Ascending aorta (tissue), 2 donors: ENCODE measurements at regions not wholly inside any gene's neighbourhood (a gene's known extent, or its start where the extent isn't known, plus 50 kb on each side); places are given as distances from the start of the nearest gene placed in this dataset.

Source experiments
- DNase-seq, 2 donors: peaks; one replicate each; pipeline ENCODE4 v3.0.0-alpha.2; 2019; ENCODE audit warnings: low spot score in 2 of 2
- H3K27ac ChIP-seq, 2 donors: fragments of 200-600 bp; sonication (generic); one replicate each; pipeline ENCODE4 v1.5.1; 2016 to 2017; ENCODE audit warnings: mild to moderate bottlenecking in 1 of 2
- H3K27me3 ChIP-seq: fragments of 200-600 bp; sonication (generic); one replicate; pipeline ENCODE4 v1.5.1; 2017
- H3K36me3 ChIP-seq, 2 donors: fragments of 200-600 bp; sonication (generic); one replicate each; pipeline ENCODE4 v1.5.1; 2016
- H3K4me1 ChIP-seq, 2 donors: fragments of 200-600 bp; sonication (generic); one replicate each; pipeline ENCODE4 v1.5.1; 2016 to 2017; ENCODE audit warnings: mild to moderate bottlenecking in 1 of 2
- H3K4me3 ChIP-seq, 2 donors: fragments of 200-600 bp; sonication (generic); one replicate each; pipeline ENCODE4 v1.5.1; 2016 to 2017; ENCODE audit warnings: mild to moderate bottlenecking in 1 of 2
- H3K9me3 ChIP-seq, 2 donors: fragments of 200-600 bp; sonication (generic); one replicate each; pipeline ENCODE4 v1.5.1; 2016
- CTCF ChIP-seq, 3 experiments: fragments of 200-600 bp in 2 of 3; fragments of 450-650 bp in 1 of 3; sonication (generic) in 2 of 3; IDR thresholded peaks; one replicate each; pipeline ENCODE4 v1.5.1; 2016 to 2019; ENCODE audit warnings: antibody characterized with exemption in 3 of 3, mild to moderate bottlenecking in 1 of 3, moderate library complexity in 1 of 3
- intact Hi-C: fragments of 100-400 bp; cut with DNase I; formaldehyde crosslinking; loops from one replicate; pipeline ENCODE4 v1.15.1; 2023

DNA sequence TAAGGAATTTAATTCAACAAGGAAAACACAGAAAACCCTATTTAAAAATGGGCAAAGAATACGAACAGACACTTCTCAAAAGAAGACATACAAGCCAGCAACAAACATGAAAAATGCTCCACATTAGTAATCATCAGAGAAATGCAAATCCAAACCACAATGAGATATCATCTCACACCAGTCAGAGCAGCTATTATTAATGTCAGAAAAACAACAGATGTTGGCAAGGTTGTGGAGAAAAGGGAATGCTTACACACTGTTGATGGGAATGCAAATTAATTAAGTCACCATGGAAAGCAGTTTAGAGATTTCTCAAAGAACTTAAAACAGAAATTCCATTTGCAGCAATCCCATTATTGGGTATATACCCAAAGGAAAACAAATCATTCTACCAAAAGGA is 55.2 kb downstream of the GCC1 start:
- TF ChIP-seq CTCF (IDR thresholded peaks at IDR 0.05): no peak
- Histone ChIP-seq H3K36me3 (no peaks in the 10 kb centered on the region), H3K4me1 (no peaks in the 10 kb centered on the region), H3K4me3 (no peak overlapping the region), H3K9me3 (no peaks in the 10 kb centered on the region), H3K27me3 (no peaks in the 10 kb centered on the region), H3K27ac (no peak overlapping the region)
- intact Hi-C loops: no loop called here
- no peak for DNase-seq

- Histone ChIP-seq H3K27me3 (no peaks in the 10 kb centered on the region), H3K4me1 (no peaks in the 10 kb centered on the region), H3K4me3 (no peak overlapping the region), H3K36me3 (no peaks in the 10 kb centered on the region), H3K9me3 (no peaks in the 10 kb centered on the region), H3K27ac (no peak overlapping the region)
- intact Hi-C loops: no loop called here
- no peak for DNase-seq
- TF ChIP-seq CTCF (IDR thresholded peaks at IDR 0.05): no peak
Measured at GRCh38 chr7:127527561-127527960, 57.8 kb downstream of the GCC1 start.

DNA sequence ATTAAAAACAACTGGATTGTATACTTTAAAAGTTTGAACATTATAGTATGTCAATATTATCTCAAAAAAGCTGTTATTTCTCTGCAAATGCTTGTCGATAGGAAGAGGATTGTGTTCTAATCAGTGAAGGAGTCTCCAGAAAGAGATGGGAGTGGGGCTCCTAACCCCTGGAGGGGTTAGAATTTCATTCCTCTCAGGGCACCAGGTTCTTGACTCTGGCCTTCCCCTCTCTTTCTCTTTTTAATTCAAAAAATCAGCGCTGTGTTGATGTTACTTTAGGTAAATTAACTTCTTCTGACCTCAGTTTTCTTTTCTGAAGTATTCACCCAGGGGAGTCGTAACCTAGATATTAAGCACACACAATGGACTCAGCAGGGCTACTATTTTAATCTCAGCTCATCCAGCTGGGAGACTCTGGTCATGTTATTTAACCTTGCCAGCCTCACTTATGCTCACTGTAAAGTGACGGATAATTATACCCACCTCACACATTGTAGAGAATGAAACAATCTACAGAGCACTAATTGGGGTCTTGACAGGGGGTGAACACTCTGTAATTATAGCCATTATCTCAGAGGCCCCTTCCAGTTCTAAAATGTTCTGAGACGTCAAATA is 59.4 kb downstream of the GCC1 start:
- Histone ChIP-seq H3K4me3 (no peak overlapping the region), H3K9me3 (no peaks in the 10 kb centered on the region), H3K4me1 (no peaks in the 10 kb centered on the region), H3K27me3 (no peaks in the 10 kb centered on the region), H3K27ac (no peak overlapping the region), H3K36me3 (no peaks in the 10 kb centered on the region)
- intact Hi-C loops: no loop called here
- no peak for TF ChIP-seq CTCF (IDR thresholded peaks at IDR 0.05)
- no peak for DNase-seq

- intact Hi-C loops: no loop called here
Measured at GRCh38 chr7:127516320-127516719, 69.1 kb downstream of the GCC1 start.

DNA sequence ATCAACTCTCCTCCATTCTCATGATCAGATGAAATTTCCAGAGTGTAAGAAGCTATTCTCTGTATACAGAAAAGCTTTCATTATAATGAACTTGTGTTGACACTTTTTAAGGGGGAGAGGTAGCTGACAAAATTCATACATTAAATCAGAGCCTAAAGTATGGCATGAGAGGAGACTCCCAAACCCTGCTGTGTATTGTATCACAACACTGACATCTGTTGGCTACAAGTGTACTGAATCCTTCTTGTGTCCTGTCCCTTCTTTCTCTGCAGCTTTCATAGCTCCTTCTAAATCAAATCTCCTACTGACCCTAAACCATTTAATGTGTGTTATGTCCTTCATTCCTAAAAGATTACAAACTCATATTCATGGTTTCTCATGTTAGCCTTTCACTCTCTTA is 70.9 kb downstream of the GCC1 start:
- no peaks in the 10 kb centered on the region for H3K36me3 ChIP-seq
- TF ChIP-seq CTCF (IDR thresholded peaks at IDR 0.05): no peak
- intact Hi-C loops: no loop called here

More at GRCh38 chr7:127516320-127516719, 69.1 kb downstream of the GCC1 start:
- Histone ChIP-seq H3K4me3 (no peak overlapping the region), H3K9me3 (no peaks in the 10 kb centered on the region), H3K36me3 (no peaks in the 10 kb centered on the region), H3K27me3 (no peaks in the 10 kb centered on the region), H3K4me1 (no peaks in the 10 kb centered on the region), H3K27ac (no peak overlapping the region)
- TF ChIP-seq CTCF (IDR thresholded peaks at IDR 0.05): no peak
- DNase-seq: no peak

DNA sequence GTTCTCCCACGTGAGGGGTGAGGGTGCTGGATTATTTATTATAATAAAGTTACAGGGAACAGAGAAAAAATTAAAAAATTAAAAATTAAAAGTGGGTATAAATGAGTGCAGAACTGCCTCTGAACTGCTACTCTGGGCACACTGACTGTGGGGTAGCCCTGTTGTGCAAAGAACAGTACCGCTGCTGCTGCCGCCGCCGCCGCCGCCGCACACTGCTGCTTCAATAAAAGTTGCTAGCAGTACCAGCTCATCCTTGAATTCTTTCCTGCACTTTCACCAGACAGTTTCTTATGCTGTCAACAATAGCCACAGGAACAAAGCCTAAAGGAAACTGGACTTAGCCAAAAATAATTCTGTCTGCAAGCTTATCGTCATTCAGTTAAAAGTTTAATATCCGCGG is 72.1 kb downstream of the GCC1 start:
- no peak for DNase-seq
- Histone ChIP-seq H3K4me3 (no peak overlapping the region), H3K9me3 (no peaks in the 10 kb centered on the region), H3K4me1 (no peaks in the 10 kb centered on the region), H3K27me3 (no peaks in the 10 kb centered on the region), H3K36me3 (no peaks in the 10 kb centered on the region), H3K27ac (no peak overlapping the region)
- no peak for TF ChIP-seq CTCF (IDR thresholded peaks at IDR 0.05)
- intact Hi-C loops: no loop called here

More for the DNA sequence above, 70.9 kb downstream of the GCC1 start:
- Histone ChIP-seq H3K4me3 (no peak overlapping the region), H3K9me3 (no peaks in the 10 kb centered on the region), H3K4me1 (no peaks in the 10 kb centered on the region), H3K27me3 (no peaks in the 10 kb centered on the region), H3K27ac (no peak overlapping the region)
- DNase-seq: no peak
